Activated CD4-positive, alpha-beta T cell treated with anti-CD3 and anti-CD28 coated beads, Interleukin-2, amount 10 ng/mL, durations not matched to agents 7 days and 5 days (primary cell): ENCODE measurements at regions not wholly inside any gene's neighbourhood (a gene's known extent, or its start where the extent isn't known, plus 50 kb on each side); places are given as distances from the start of the nearest gene placed in this dataset.
A peak's percentile ranks its signal among the peaks of the same experiment; 100 is the strongest.

Experiments used
- CTCF ChIA-PET: fragments of 350-600 bp; sonication (Branson Sonifier 250); formaldehyde crosslinking; loops from one replicate; lab custom pipeline; 2021; ENCODE audit warnings: antibody characterized with exemption; lab: Charles Lee
- POLR2A ChIA-PET: fragments of 350-600 bp; sonication (Branson Sonifier 250); formaldehyde crosslinking; loops from one replicate; lab custom pipeline; 2021; ENCODE audit warnings: antibody characterized with exemption; lab: Charles Lee
- DNase-seq: peaks from one replicate; pipeline ENCODE4 v3.0.0-alpha.2; 2020
- H3K27ac Mint-ChIP-seq: one replicate; pipeline ENCODE4 v1.8.0; 2021; ENCODE audit warnings: mild to moderate bottlenecking, moderate library complexity, mixed read lengths
- H3K27me3 Mint-ChIP-seq: one replicate; pipeline ENCODE4 v1.8.0; 2021; ENCODE audit warnings: mixed read lengths
- H3K36me3 Mint-ChIP-seq: one replicate; pipeline ENCODE4 v1.8.0; 2021; ENCODE audit warnings: low read depth, mixed read lengths
- H3K4me1 Mint-ChIP-seq: one replicate; pipeline ENCODE4 v1.8.0; 2021; ENCODE audit warnings: mixed read lengths
- H3K4me3 Mint-ChIP-seq: one replicate; pipeline ENCODE4 v1.8.0; 2021; ENCODE audit warnings: mild to moderate bottlenecking, moderate library complexity, mixed read lengths
- H3K9me3 Mint-ChIP-seq: one replicate; pipeline ENCODE4 v1.8.0; 2021; ENCODE audit warnings: mixed read lengths

DNA sequence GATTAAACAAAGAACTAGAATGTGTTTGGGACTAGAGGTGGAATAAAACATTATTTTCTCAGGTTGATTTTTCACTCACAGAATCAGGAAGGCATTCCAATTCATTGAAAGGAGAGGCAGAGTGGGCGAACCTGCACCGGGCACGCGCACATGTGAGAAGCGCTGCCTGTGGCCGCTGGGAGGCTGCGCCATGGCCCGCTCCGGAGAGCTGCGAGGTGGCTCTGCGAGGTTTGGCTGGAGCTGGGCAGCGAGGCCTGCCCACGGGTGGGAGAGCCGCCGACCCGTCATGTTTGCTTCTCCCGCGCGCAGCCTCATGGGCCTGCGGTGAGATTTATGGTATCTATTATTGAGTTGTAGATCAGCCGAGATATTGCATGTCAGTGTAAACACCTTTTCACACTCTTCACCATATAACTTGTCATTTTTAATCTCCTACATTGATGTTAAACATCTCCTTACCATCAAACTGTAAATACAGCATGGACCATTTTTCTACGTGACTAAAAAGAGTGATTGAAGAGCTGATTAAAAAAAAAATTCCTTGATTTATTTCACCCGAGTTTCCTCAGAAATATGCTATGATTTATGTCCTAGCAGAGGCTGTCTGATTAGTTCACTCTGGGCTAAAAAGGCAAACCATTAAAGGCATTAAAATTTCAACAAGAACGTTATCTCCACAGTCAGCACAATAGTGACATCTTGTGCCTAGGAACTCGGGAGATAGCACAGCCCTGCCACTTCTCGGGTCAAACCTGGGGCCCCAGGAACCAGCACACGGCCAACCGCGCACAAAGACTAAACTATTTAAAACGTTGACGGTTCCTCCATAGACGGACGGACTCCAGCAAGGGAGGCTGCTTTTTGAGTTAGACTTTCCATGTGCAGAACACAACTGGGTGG, 96.6 kb upstream of the RNF32 start:
- peaks cover 3% of the 10 kb centered on the region for H3K27me3 Mint-ChIP-seq
- DNase-seq: no peak
- H3K9me3 Mint-ChIP-seq: no peaks in the 10 kb centered on the region
- no peaks in the 10 kb centered on the region for H3K4me1 Mint-ChIP-seq
- CTCF ChIA-PET: no interaction called here
- no peak overlapping the region for H3K4me3 Mint-ChIP-seq
- no peaks in the 10 kb centered on the region for H3K36me3 Mint-ChIP-seq
- POLR2A ChIA-PET: no interaction called here
- no peak overlapping the region for H3K27ac Mint-ChIP-seq

DNA sequence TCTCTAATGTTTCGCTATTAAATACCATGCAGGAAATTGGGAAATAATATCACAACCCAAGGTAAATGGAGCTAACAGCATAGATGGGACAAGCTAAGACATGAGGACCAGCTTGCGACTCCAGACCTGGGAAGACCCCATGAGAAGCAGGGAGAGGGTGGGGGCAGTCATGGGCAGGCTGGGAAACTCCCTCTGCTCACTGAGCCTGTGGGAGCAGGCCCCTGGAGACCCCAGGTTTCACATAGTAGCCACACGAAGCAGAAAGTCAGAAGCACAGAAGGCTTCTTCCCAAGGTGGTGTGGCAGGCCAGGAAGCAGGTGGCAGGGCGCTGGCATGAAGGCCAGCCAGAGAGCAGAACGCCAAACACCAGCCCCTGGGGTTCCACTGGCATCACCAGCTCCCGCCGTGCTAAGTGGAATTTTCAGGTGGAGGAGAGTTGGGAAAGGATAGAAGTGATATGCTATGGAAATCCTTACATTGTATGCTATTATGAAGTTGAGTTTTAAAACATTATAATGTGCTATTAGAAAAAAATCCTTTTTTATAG, 99.9 kb upstream of the RNF32 start:
- no peaks in the 10 kb centered on the region for H3K9me3 Mint-ChIP-seq
- H3K4me1 Mint-ChIP-seq: no peaks in the 10 kb centered on the region
- H3K4me3 Mint-ChIP-seq: no peak overlapping the region
- no peak overlapping the region for H3K27ac Mint-ChIP-seq
- POLR2A ChIA-PET: no interaction called here
- no peak for DNase-seq
- H3K36me3 Mint-ChIP-seq: no peaks in the 10 kb centered on the region
- H3K27me3 Mint-ChIP-seq: peaks cover 7% of the 10 kb centered on the region
- CTCF ChIA-PET: no interaction called here

DNA sequence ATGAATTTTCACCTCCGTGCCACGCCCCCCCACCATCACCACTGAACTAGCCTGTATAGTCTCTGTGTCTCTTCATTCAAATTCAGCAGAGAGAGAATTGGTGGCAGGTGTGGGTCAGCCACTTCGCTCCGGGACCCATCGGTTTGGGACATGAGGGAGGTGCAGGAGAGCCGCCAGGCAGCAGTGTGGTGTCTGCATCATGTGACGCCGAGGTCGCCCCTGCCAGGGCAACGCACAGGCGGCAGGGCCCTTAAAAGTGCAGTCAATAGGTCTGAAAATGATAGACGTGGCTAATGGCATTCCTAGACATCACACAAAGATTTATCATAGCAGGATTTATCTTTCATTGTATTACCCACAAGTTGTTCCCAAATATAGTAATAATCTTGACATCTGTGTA, 100.6 kb upstream of the RNF32 start:
- no peak for DNase-seq
- ChIA-PET CTCF (no interaction called here), POLR2A (no interaction called here)
- Mint-ChIP-seq H3K4me3 (no peak overlapping the region), H3K36me3 (no peaks in the 10 kb centered on the region), H3K27me3 (peaks cover 7% of the 10 kb centered on the region), H3K27ac (no peak overlapping the region), H3K9me3 (no peaks in the 10 kb centered on the region), H3K4me1 (no peaks in the 10 kb centered on the region)

DNA sequence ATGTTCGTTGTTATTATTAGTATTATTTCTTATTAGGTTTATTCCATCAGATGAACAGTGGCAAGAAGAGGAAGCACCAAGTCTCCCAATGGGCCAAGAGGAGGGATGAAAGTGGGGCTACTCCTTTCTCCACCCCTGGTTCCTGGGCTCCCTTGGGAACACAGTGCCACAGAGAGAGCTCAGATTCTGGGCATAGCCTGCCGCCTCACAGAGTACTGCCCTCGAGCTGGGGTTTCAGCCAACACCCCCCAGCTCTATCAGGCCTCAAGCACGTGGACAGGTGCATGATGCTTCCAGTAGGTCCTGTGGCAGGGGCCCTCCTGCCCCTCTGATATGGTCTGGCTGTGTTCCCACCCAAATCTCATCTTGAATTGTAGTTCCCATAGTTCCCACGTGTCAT, 103.6 kb upstream of the RNF32 start:
- Mint-ChIP-seq H3K9me3 (no peaks in the 10 kb centered on the region), H3K36me3 (no peaks in the 10 kb centered on the region), H3K27ac (no peak overlapping the region), H3K27me3 (peaks cover 7% of the 10 kb centered on the region), H3K4me1 (no peaks in the 10 kb centered on the region), H3K4me3 (no peak overlapping the region)
- POLR2A ChIA-PET: no interaction called here
- CTCF ChIA-PET: no interaction called here
- no peak for DNase-seq

DNA sequence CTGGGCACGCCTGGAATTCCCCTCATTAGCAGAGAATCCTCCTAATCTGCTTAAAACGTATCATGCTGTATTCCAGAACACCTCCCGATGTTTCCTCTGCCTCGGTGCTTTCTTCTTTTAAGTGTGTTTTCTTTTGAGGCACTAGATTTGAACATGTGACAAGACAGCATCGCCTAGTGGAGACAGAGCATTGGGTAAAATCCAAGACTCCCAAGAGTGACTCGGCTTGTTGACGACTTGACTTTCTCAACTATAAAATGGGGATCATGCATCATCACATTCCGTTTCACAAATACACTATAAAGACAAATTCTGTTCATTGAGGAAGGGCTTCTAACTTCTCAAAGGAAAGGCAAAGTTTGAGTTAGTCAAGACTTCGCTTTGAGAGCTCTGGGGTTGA, 105.6 kb upstream of the RNF32 start:
- Mint-ChIP-seq H3K9me3 (no peaks in the 10 kb centered on the region), H3K4me3 (no peak overlapping the region), H3K27ac (no peak overlapping the region), H3K27me3 (peaks cover 4% of the 10 kb centered on the region), H3K4me1 (no peaks in the 10 kb centered on the region), H3K36me3 (no peaks in the 10 kb centered on the region)
- no peak for DNase-seq
- CTCF ChIA-PET: no interaction called here
- POLR2A ChIA-PET: no interaction called here

DNA sequence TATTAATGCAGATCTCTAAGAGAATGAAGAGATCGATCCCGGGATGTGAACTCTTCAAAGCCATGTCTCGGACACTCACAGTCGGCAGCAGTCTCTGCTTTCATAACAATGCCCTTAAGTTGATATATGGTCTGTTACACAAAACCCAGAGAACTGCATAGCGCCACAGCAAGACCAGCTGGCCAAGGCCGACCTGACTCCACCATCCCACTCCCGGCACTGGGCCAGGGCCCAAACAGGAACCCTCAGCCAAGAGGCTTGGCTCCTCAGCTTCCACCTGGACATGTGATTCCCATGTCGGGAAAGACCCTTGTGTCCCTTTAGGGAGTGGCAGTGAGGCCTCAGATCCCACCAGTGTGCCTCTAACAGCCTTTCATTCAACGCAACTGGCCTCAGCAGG, 106.6 kb upstream of the RNF32 start:
- ChIA-PET CTCF (no interaction called here), POLR2A (no interaction called here)
- DNase-seq: no peak
- peaks cover 4% of the 10 kb centered on the region for H3K27me3 Mint-ChIP-seq
- no peaks in the 10 kb centered on the region for H3K4me1 Mint-ChIP-seq
- H3K9me3 Mint-ChIP-seq: no peaks in the 10 kb centered on the region
- no peak overlapping the region for H3K27ac Mint-ChIP-seq
- H3K4me3 Mint-ChIP-seq: no peak overlapping the region
- no peaks in the 10 kb centered on the region for H3K36me3 Mint-ChIP-seq

DNA sequence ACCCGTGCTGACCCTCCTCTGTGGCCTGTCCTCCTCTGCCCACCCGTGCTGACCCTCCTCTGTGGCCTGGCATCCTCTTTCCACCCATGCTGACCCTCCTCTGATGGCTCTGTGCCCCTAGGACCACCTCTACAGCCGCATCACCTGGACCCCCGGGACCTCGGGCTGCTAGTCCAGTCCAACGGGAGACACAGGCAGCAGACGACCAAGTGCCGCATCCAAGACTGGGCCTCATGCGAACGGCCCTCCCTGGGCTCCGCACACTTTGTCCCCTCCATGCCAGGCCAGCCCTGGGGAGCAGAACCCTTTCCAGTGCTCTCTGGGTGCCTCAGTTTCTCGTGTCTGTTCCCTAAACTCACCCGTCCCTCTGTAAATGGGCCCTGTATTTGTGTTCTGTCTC, 107.2 kb upstream of the RNF32 start:
- ChIA-PET CTCF (no interaction called here), POLR2A (no interaction called here)
- DNase-seq: no peak
- Mint-ChIP-seq H3K27ac (peak overlapping the region; percentile 38), H3K27me3 (peaks cover 3% of the 10 kb centered on the region), H3K4me1 (no peaks in the 10 kb centered on the region), H3K36me3 (no peaks in the 10 kb centered on the region), H3K4me3 (no peak overlapping the region), H3K9me3 (no peaks in the 10 kb centered on the region)

DNA sequence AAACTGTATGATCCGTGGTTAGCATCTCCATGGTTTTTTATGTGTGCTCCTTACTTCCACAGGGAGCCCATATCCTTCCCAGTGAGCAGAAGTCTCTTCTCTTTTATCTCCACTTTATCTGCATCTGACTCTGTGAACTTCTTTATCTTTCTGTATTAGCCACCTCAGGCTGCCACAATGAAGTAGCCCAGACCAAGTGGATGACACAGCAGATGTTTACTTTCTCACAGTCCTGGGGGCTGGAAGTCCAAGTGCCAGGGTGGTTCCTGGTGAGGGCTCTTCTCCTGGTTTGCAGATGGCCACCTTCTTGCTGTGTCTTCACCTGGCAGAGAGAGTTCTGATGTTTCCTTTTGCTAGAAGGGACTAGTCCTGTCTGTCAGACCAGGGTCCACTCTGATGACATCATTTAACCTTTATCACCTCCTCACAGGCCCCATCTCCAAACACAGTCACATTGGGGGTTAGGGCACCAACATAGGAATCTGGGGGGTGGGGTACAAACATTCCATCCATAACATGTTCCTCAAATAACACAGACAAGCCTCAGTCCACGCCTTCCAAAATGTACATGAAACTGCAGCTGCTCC, 108.5 kb upstream of the RNF32 start:
- H3K4me1 Mint-ChIP-seq: no peaks in the 10 kb centered on the region
- no peak overlapping the region for H3K4me3 Mint-ChIP-seq
- no peak for DNase-seq
- H3K27me3 Mint-ChIP-seq: peaks cover 5% of the 10 kb centered on the region
- H3K27ac Mint-ChIP-seq: no peak overlapping the region
- CTCF ChIA-PET: no interaction called here
- no peaks in the 10 kb centered on the region for H3K36me3 Mint-ChIP-seq
- H3K9me3 Mint-ChIP-seq: no peaks in the 10 kb centered on the region
- POLR2A ChIA-PET: no interaction called here

DNA sequence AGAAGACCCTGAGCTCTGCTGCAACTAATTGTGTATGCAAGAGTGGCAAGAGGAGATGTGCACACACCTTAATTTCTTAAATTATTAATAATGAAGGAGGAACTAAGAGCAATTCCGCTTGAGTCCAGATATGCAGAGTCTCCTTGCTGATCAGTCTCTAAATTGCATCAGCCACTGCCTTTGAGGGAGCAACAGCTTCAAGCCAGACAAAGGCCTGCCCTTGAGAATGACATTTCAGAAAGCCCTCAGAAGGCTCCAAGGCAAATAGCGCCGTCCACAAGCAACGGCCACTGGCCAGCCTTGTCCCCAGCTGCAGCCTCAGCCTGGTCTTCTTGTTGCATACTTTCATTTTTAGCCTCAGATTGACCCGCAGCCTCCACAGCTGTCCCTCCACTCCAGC, 110.6 kb upstream of the RNF32 start:
- H3K9me3 Mint-ChIP-seq: no peaks in the 10 kb centered on the region
- POLR2A ChIA-PET: no interaction called here
- no peak for DNase-seq
- H3K27me3 Mint-ChIP-seq: peaks cover 11% of the 10 kb centered on the region
- CTCF ChIA-PET: interaction anchor here (0.6 kb wide), 1 partner anchor 96 kb away, joined by 3 read pairs; no protein-coding TSS in a partner anchor
- no peak overlapping the region for H3K27ac Mint-ChIP-seq
- no peaks in the 10 kb centered on the region for H3K36me3 Mint-ChIP-seq
- H3K4me1 Mint-ChIP-seq: no peaks in the 10 kb centered on the region
- no peak overlapping the region for H3K4me3 Mint-ChIP-seq

DNA sequence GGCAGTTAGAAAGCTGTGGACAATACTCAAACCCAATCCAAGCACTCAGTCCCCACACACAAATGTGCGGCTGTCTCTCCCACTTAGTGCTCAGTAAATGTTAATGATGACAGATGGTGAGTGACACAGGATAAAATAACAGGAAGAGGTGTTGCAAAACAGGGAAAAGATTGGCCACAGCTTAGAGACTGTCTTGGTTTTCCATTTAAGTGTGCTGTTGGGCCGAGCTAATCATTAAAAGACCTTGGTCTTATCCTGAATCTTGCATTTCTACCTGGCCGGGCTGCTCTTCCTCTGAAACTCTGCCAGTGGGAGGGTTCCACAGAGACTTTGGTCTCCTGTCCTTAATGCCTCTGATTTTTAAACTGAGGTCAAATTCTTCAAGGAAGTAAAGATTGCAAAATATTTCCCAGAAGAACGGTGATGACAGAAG, 113.1 kb upstream of the RNF32 start:
- ChIA-PET CTCF (interaction anchor here (1.1 kb wide), 1 partner anchor 297 kb away, joined by 4 read pairs; no protein-coding TSS in a partner anchor), POLR2A (no interaction called here)
- DNase-seq: no peak
- H3K4me3 Mint-ChIP-seq: no peak overlapping the region
- no peaks in the 10 kb centered on the region for H3K9me3 Mint-ChIP-seq
- H3K4me1 Mint-ChIP-seq: no peaks in the 10 kb centered on the region
- H3K27me3 Mint-ChIP-seq: peaks cover 11% of the 10 kb centered on the region
- no peak overlapping the region for H3K27ac Mint-ChIP-seq
- H3K36me3 Mint-ChIP-seq: no peaks in the 10 kb centered on the region

DNA sequence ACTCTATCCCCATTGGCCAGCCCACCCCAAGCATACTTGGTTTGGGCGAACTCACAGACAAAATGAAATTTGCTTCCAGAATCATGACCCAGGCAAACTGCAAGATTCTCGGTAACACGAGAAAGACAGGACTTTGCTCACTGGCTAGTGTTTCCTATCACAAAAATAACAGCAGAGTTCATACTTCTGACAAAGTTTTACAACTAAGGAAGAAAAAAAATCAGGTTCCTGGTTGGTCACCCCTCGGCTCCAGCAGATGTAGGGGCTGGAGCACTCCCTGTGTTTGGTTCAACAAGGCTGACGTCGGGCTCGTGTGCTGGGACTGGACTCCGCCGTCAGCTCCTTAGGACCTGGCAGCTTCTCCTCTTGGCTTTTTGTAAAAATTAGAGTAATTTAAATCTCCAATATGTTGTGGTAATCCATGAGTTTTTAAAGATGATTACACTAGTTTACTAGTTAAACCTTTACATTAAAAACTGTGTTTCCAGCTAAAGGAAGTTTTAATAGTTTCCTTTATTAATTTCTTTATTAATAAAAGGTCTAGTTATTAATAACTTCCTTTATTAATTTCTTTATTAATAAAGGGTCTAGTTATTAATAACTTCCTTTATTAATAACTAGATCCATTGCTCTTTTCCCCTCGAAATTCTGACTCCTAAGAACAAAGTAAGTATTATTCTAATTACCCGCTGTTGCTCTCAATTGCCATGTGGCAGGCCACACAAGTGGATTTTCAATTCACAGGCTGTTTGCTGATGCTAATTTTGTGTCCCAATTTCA, 115.6 kb upstream of the RNF32 start:
- POLR2A ChIA-PET: no interaction called here
- peaks cover 12% of the 10 kb centered on the region for H3K27me3 Mint-ChIP-seq
- no peak overlapping the region for H3K4me3 Mint-ChIP-seq
- no peak for DNase-seq
- CTCF ChIA-PET: no interaction called here
- H3K9me3 Mint-ChIP-seq: no peaks in the 10 kb centered on the region
- H3K27ac Mint-ChIP-seq: no peak overlapping the region
- no peaks in the 10 kb centered on the region for H3K36me3 Mint-ChIP-seq
- H3K4me1 Mint-ChIP-seq: no peaks in the 10 kb centered on the region

DNA sequence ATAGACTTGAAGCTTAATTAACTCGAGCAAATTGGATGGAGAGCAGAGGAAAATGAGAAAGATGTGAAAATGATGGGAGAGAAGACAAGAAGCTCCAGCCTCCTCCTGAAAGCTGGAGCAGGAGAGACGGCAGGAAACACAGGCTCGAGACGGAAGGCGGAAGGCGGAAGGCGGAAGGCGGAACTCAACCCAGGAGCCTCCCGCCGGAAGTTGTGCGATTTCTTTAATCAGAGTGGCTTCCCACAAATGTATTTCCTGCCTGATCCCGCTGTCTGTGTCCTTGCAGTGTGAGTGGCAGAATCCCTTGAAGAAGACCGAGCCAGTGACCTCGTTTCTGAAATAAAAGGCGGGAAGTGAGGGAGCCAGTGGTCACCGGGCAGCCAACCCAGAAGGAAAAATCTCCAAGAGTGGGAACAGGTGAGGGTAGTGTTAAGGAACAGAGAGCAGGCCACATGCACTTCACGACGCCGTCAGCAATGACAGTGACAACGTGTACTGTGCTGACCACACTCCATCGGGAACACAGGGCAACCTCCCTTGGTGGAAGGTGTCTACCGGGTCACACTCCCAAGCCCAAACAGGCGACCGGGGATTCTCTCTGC, 117.0 kb upstream of the RNF32 start:
- no peak overlapping the region for H3K4me3 Mint-ChIP-seq

More for the DNA sequence above, 117.0 kb upstream of the RNF32 start:
- Mint-ChIP-seq H3K4me1 (no peaks in the 10 kb centered on the region), H3K9me3 (no peaks in the 10 kb centered on the region), H3K27ac (no peak overlapping the region), H3K36me3 (no peaks in the 10 kb centered on the region), H3K27me3 (peaks cover 12% of the 10 kb centered on the region)
- ChIA-PET POLR2A (no interaction called here), CTCF (no interaction called here)
- DNase-seq: no peak
